ENCODE measurements at regions not wholly inside any gene's neighbourhood (a gene's known extent, or its start where the extent isn't known, plus 50 kb on each side); places are given as distances from the start of the nearest gene placed in this dataset.

DNA sequence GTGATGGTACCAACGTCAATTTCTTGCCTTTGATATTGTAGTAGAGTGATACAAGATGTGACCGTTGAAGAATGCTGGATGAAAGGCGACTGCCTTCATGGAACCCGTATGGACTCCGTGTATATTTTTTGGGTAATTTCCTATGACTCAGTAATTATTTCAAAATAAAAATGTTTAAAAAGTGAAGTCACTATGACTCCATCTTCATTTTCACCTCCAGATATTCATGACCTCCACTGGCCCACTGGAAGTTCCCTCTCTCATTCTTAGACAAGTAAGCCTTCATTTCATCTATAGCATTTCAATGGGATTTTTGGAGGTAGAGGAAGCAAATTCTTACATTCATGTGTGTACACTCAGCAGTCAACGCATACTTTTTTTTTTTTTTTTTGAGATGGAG is 111.8 kb upstream of the NUDT7 start:
- intact Hi-C loops (cut with DNase I) = no loop called here
- no peak overlapping the region for H3K4me3 ChIP-seq
- TF ChIP-seq, protein P1, sequence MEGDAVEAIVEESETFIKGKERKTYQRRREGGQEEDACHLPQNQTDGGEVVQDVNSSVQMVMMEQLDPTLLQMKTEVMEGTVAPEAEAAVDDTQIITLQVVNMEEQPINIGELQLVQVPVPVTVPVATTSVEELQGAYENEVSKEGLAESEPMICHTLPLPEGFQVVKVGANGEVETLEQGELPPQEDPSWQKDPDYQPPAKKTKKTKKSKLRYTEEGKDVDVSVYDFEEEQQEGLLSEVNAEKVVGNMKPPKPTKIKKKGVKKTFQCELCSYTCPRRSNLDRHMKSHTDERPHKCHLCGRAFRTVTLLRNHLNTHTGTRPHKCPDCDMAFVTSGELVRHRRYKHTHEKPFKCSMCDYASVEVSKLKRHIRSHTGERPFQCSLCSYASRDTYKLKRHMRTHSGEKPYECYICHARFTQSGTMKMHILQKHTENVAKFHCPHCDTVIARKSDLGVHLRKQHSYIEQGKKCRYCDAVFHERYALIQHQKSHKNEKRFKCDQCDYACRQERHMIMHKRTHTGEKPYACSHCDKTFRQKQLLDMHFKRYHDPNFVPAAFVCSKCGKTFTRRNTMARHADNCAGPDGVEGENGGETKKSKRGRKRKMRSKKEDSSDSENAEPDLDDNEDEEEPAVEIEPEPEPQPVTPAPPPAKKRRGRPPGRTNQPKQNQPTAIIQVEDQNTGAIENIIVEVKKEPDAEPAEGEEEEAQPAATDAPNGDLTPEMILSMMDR (IDR thresholded peaks at IDR 0.05) = no peak

DNA sequence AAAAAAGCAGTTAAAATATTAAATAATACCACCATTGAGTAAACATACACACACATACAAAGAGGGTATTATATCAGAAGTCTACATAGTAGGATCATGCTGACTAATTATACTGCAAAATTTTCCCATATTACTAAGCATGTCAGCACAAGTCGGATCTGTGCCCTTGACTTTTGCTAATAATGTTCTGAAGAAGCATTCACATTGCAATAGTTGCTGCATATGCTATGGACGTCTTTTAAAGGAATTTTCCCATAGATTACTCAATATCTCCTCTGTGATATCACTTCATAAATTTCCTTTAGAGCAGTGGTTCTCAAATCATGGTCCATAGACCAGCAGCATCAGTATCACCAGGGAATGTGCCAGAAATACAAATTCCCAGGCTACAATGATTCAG is 110.9 kb upstream of the NUDT7 start:
- intact Hi-C loops (cut with DNase I) = no loop called here
- Histone ChIP-seq H3K4me3 (no peak overlapping the region), H3K27me3 (no peaks in the 10 kb centered on the region), H3K9me3 (no peaks in the 10 kb centered on the region), H3K4me1 (no peaks in the 10 kb centered on the region), H3K36me3 (no peaks in the 10 kb centered on the region), H3K27ac (no peak overlapping the region)
- DNase-seq (ENCODE audit: low spot score in 2 of 2) = no peak
- TF ChIP-seq, protein P1 (IDR thresholded peaks at IDR 0.05) = no peak

More for the DNA sequence above, 111.8 kb upstream of the NUDT7 start:
- Histone ChIP-seq H3K27me3 (no peaks in the 10 kb centered on the region), H3K27ac (no peak overlapping the region), H3K36me3 (no peaks in the 10 kb centered on the region), H3K4me1 (no peaks in the 10 kb centered on the region), H3K9me3 (no peaks in the 10 kb centered on the region)
- DNase-seq (ENCODE audit: low spot score in 2 of 2) = no peak

DNA sequence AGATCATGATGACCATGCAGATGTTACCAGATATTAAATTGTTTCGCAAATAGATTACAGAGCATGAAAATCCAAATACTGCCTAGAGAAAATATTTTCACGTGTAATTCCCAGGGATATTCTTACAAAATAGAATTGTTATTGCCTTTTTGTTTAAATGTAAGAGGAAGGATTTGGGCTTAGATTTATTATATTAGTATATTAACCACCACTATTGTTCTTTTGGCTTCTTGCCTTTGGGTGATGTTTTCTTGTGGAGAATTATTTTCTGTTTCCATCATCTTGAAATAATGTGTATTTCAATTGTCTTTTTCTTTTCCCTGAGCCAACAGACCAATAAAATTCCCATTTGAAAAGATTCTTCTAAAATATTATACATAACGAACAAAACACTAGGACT is 109.7 kb upstream of the NUDT7 start:
- DNase-seq (ENCODE audit: low spot score in 2 of 2) = no peak
- H3K9me3 ChIP-seq = no peaks in the 10 kb centered on the region
- H3K4me1 ChIP-seq = no peaks in the 10 kb centered on the region
- TF ChIP-seq, protein P1 (IDR thresholded peaks at IDR 0.05) = no peak
- H3K36me3 ChIP-seq = no peaks in the 10 kb centered on the region
- intact Hi-C loops (cut with DNase I) = no loop called here
- no peaks in the 10 kb centered on the region for H3K27me3 ChIP-seq
- peak overlapping the region in 1 of 2 donors; percentile 22 for H3K27ac ChIP-seq
- H3K4me3 ChIP-seq = no peak overlapping the region

DNA sequence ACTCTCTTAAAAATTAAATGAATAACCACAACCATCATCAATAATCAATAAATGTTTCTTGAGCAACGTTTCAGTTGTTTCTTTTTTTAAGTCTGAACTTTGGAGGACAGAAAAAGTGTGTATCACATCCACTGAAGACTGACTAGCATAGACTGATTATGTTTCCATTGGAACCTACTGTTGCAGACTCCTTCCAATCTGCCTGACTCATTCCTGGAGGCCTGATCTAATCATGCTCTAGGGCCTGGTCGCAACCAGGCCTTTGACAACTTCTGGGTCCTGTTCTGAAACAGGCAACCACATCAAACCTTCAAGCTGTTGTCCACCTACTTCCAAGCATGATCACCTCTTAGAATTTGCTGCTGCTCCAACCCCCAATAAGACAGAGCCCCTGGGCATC is 109.2 kb upstream of the NUDT7 start:
- no peak for DNase-seq (ENCODE audit: low spot score in 2 of 2)
- TF ChIP-seq, protein P1 (IDR thresholded peaks at IDR 0.05) = no peak
- no peaks in the 10 kb centered on the region for H3K36me3 ChIP-seq
- H3K4me3 ChIP-seq = no peak overlapping the region
- H3K9me3 ChIP-seq = no peaks in the 10 kb centered on the region
- peak overlapping the region in 1 of 2 donors; percentile 62 for H3K27ac ChIP-seq
- intact Hi-C loops (cut with DNase I) = no loop called here
- H3K27me3 ChIP-seq = no peaks in the 10 kb centered on the region
- H3K4me1 ChIP-seq = no peaks in the 10 kb centered on the region

DNA sequence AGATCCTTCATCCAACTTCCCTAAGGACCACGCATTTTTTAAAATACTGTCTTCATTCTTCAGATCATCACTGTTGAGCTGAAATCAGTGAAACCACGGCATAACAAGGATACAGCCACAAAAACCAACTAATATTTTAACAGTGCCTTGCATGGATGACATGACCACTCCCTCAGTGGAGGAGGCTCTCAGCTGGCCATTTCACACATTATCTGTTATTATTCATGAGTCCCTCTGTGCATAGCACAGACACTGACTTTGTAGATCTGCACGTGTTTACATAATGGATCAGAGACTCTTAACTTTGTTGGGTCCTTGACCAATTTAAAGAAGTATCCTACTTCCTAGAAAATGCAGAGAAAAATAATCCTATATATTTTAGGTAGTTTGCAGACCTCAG is 104.8 kb upstream of the NUDT7 start:
- H3K27ac ChIP-seq = no peak overlapping the region
- no peak for DNase-seq (ENCODE audit: low spot score in 2 of 2)
- H3K27me3 ChIP-seq = no peaks in the 10 kb centered on the region
- no peaks in the 10 kb centered on the region for H3K36me3 ChIP-seq
- H3K9me3 ChIP-seq = no peaks in the 10 kb centered on the region
- intact Hi-C loops (cut with DNase I) = no loop called here
- H3K4me1 ChIP-seq = no peaks in the 10 kb centered on the region
- no peak overlapping the region for H3K4me3 ChIP-seq
- TF ChIP-seq, protein P1 (IDR thresholded peaks at IDR 0.05) = no peak

DNA sequence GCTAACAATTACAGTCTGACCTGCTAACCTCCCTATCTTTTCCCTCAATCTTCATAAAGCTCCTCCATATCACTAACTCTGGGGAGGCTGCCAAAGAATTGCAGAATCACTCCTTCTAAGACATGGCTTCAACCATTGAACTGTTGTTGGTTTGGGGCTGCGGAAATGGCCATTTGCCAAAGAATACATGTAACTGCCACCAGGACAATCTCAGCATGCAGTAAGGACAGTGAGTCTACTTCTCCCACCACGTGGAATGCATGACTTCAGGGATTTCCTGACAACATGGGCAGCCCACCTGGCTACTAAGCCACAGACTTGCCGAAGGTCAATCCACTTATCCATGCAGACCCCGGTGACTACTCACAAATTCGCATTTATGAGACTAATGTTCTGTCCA is 104.3 kb upstream of the NUDT7 start:
- H3K9me3 ChIP-seq = no peaks in the 10 kb centered on the region
- no peaks in the 10 kb centered on the region for H3K4me1 ChIP-seq
- no peaks in the 10 kb centered on the region for H3K36me3 ChIP-seq
- no peak overlapping the region for H3K4me3 ChIP-seq
- no peak overlapping the region for H3K27ac ChIP-seq
- DNase-seq (ENCODE audit: low spot score in 2 of 2) = no peak
- TF ChIP-seq, protein P1 (IDR thresholded peaks at IDR 0.05) = no peak
- H3K27me3 ChIP-seq = no peaks in the 10 kb centered on the region
- intact Hi-C loops (cut with DNase I) = no loop called here

Data from ascending aorta (tissue), 2 donors.